Activated CD4-positive, alpha-beta T cell treated with anti-CD3 and anti-CD28 coated beads for 4 hours (primary cell): ENCODE measurements at regions not wholly inside any gene's neighbourhood (a gene's known extent, or its start where the extent isn't known, plus 50 kb on each side); places are given as distances from the start of the nearest gene placed in this dataset.

Experiments
- DNase-seq, 2 donors: peaks; one replicate each; pipeline ENCODE4 v3.0.0-alpha.2; 2020

GRCh38 chr6:104572901-104573300 lies 286.8 kb downstream of the HACE1 start:
- no peak for DNase-seq

- no peak for DNase-seq
These were observed 293.3 kb downstream of the HACE1 start for GRCh38 chr6:104566411-104566810.

- DNase-seq: no peak
These were observed 296.4 kb downstream of the HACE1 start for GRCh38 chr6:104563306-104563705.

- no peak for DNase-seq
These were observed 300.1 kb downstream of the HACE1 start for GRCh38 chr6:104559435-104560202.

GRCh38 chr6:104558746-104559145 lies 301.0 kb downstream of the HACE1 start:
- no peak for DNase-seq

- DNase-seq: no peak
These were observed 311.4 kb downstream of the HACE1 start for GRCh38 chr6:104548297-104548696.

GRCh38 chr6:104541411-104541810 lies 318.3 kb downstream of the HACE1 start:
- DNase-seq: no peak

GRCh38 chr6:104540743-104541142 lies 319.0 kb downstream of the HACE1 start:
- no peak for DNase-seq

GRCh38 chr6:104539173-104539572 lies 320.5 kb downstream of the HACE1 start:
- DNase-seq: no peak

- DNase-seq: no peak
These were observed 321.8 kb downstream of the HACE1 start for GRCh38 chr6:104537872-104538271.

- no peak for DNase-seq
These were observed 322.5 kb downstream of the HACE1 start for GRCh38 chr6:104537180-104537579.

- no peak for DNase-seq
These were observed 327.3 kb downstream of the HACE1 start for GRCh38 chr6:104532462-104532861.

- DNase-seq: no peak
These were observed 328.1 kb downstream of the HACE1 start for GRCh38 chr6:104531646-104532045.

- no peak for DNase-seq
These were observed 331.8 kb downstream of the HACE1 start for GRCh38 chr6:104527761-104528415.

GRCh38 chr6:104527311-104527710 lies 332.4 kb downstream of the HACE1 start:
- no peak for DNase-seq

- DNase-seq: no peak
These were observed 333.3 kb downstream of the HACE1 start for GRCh38 chr6:104526376-104526775.

- DNase-seq: peak; percentile 55 to 61
These were observed 333.9 kb downstream of the HACE1 start for GRCh38 chr6:104525677-104526322.

- DNase-seq: no peak
These were observed 337.2 kb downstream of the HACE1 start for GRCh38 chr6:104522533-104522932.

GRCh38 chr6:104521176-104521575 lies 338.5 kb downstream of the HACE1 start:
- no peak for DNase-seq

GRCh38 chr6:104519566-104519965 lies 340.2 kb downstream of the HACE1 start:
- no peak for DNase-seq

- DNase-seq: no peak
These were observed 350.4 kb downstream of the HACE1 start for GRCh38 chr6:104509355-104509754.

- no peak for DNase-seq
These were observed 353.3 kb downstream of the HACE1 start for GRCh38 chr6:104506429-104506828.

GRCh38 chr6:104505838-104506237 lies 353.9 kb downstream of the HACE1 start:
- no peak for DNase-seq

- no peak for DNase-seq
These were observed 359.5 kb downstream of the HACE1 start for GRCh38 chr6:104500265-104500664.
